Sigmoid colon (tissue), 6 donors: ENCODE measurements at regions not wholly inside any gene's neighbourhood (a gene's known extent, or its start where the extent isn't known, plus 50 kb on each side); places are given as distances from the start of the nearest gene placed in this dataset.
A peak's percentile ranks its signal among the peaks of the same experiment; 100 is the strongest.

Source experiments
- DNase-seq: peaks from one replicate; pipeline ENCODE4 v3.0.0-alpha.2; 2019
- H3K27ac ChIP-seq, 4 donors: fragments of 200-600 bp; sonication (generic); one replicate each; pipeline ENCODE4 v1.5.1; 2016 to 2019; ENCODE audit warnings: mild to moderate bottlenecking in 1 of 4
- H3K27me3 ChIP-seq, 3 donors: fragments of 200-600 bp; sonication (generic); one replicate each; pipeline ENCODE4 v1.5.1; 2019; ENCODE audit warnings: mild to moderate bottlenecking in 1 of 3
- H3K36me3 ChIP-seq, 4 donors: fragments of 200-600 bp; sonication (generic); one replicate each; pipeline ENCODE4 v1.5.1; 2016 to 2019
- H3K4me1 ChIP-seq, 4 donors: fragments of 200-600 bp; sonication (generic); one replicate each; pipeline ENCODE4 v1.5.1; 2017 to 2019
- H3K4me3 ChIP-seq, 4 donors: fragments of 200-600 bp; sonication (generic); one replicate each; pipeline ENCODE4 v1.5.1; 2017 to 2019; ENCODE audit warnings: mild to moderate bottlenecking in 2 of 4, moderate library complexity in 1 of 4
- H3K9me3 ChIP-seq, 4 donors: fragments of 200-600 bp in 3 of 4; sonication (generic) in 3 of 4; one replicate each; pipeline versions ENCODE4 v1.5.1 to v1.6.1; 2013 to 2019
- CTCF ChIP-seq, 4 experiments: fragments of 450-650 bp in 3 of 4; fragments of 200-600 bp in 1 of 4; IDR thresholded peaks; one replicate each; pipeline ENCODE4 v1.5.1; 2016 to 2019; ENCODE audit warnings: antibody characterized with exemption in 4 of 4, mild to moderate bottlenecking in 3 of 4, moderate library complexity in 2 of 4
- EP300 ChIP-seq, 4 donors: sonication (generic); formaldehyde crosslinking; IDR thresholded peaks; one replicate each; pipeline ENCODE4 v1.6.1; 2017; ENCODE audit warnings: antibody characterized with exemption in 4 of 4
- POLR2A ChIP-seq, 2 donors: fragments of 450-650 bp; IDR thresholded peaks; one replicate each; pipeline ENCODE4 v1.6.1; 2016; ENCODE audit warnings: antibody characterized with exemption in 2 of 2, mild to moderate bottlenecking in 2 of 2, moderate library complexity in 2 of 2
- POLR2AphosphoS5 ChIP-seq, 4 donors: sonication (generic); formaldehyde crosslinking; IDR thresholded peaks; one replicate each; pipeline ENCODE4 v1.6.1; 2017; ENCODE audit warnings: antibody characterized with exemption in 4 of 4
- WGBS, 2 donors: extraction: QIAGEN DNeasy Blood & Tissue Kit; methylation state at CpG; one replicate each; pipeline ENCODE4 v1.1.7; 2013; 5-methylcytosine and 5-hydroxymethylcytosine counted together
- intact Hi-C: fragments of 100-400 bp; cut with DNase I; formaldehyde crosslinking; loops from one replicate; pipeline ENCODE4 v1.15.1; 2023
- donor health status: healthy with polysubstance abuse.
- donor health status: healthy.

- Histone ChIP-seq H3K9me3 (no peaks in the 10 kb centered on the region), H3K4me1 (peaks cover 0 to 26% (median 22%) of the 10 kb centered on the region in 4 donors), H3K4me3 (peak overlapping the region; percentile 12 to 49 (median 42)), H3K27ac (peak overlapping the region in 3 of 4 donors; percentile 39 to 55 (median 41)), H3K36me3 (no peaks in the 10 kb centered on the region), H3K27me3 (no peaks in the 10 kb centered on the region)
- DNase-seq: no peak
- intact Hi-C loops: loop anchor here (5.0 kb wide), 1 partner anchor 43 kb away; no protein-coding TSS in a partner anchor
- TF ChIP-seq CTCF (IDR thresholded peaks at IDR 0.05) (no peak), EP300 (IDR thresholded peaks at IDR 0.05) (no peak), POLR2A (IDR thresholded peaks at IDR 0.05) (no peak), POLR2AphosphoS5 (IDR thresholded peaks at IDR 0.05) (no peak)
- 3 to 4% methylated on average over 68 of the region's 68 CpGs for WGBS, 2 donors
These were observed 128.5 kb downstream of the WDR11 start for GRCh38 chr10:120979435-120980278.

GRCh38 chr10:120980279-120981255 is 129.4 kb downstream of the WDR11 start:
- intact Hi-C loops: no loop called here
- no peak overlapping the region for H3K4me3 ChIP-seq
- no peak for DNase-seq
- no peaks in the 10 kb centered on the region for H3K9me3 ChIP-seq
- 58 to 76% methylated on average over 18 of the region's 18 CpGs for WGBS, 2 donors
- H3K27me3 ChIP-seq: no peaks in the 10 kb centered on the region
- peak overlapping the region in 3 of 4 donors; percentile 39 to 55 (median 41) for H3K27ac ChIP-seq
- TF ChIP-seq EP300 (IDR thresholded peaks at IDR 0.05): no peak
- no peak for TF ChIP-seq CTCF (IDR thresholded peaks at IDR 0.05)
- no peak for TF ChIP-seq POLR2AphosphoS5 (IDR thresholded peaks at IDR 0.05)
- H3K36me3 ChIP-seq: no peaks in the 10 kb centered on the region
- peaks cover 0 to 26% (median 22%) of the 10 kb centered on the region in 4 donors for H3K4me1 ChIP-seq

GRCh38 chr10:120981601-120982391 is 130.6 kb downstream of the WDR11 start:
- intact Hi-C loops: no loop called here
- no peak overlapping the region for H3K4me3 ChIP-seq
- no peak overlapping the region for H3K27ac ChIP-seq

More at GRCh38 chr10:120981601-120982391, 130.6 kb downstream of the WDR11 start:
- DNase-seq: no peak
- peaks cover 0 to 26% (median 22%) of the 10 kb centered on the region in 4 donors for H3K4me1 ChIP-seq
- TF ChIP-seq POLR2AphosphoS5 (IDR thresholded peaks at IDR 0.05) (no peak), EP300 (IDR thresholded peaks at IDR 0.05) (no peak), POLR2A (IDR thresholded peaks at IDR 0.05) (no peak), CTCF (IDR thresholded peaks at IDR 0.05) (no peak)
- 79 to 92% methylated on average over 8 of the region's 8 CpGs for WGBS, 2 donors
- no peaks in the 10 kb centered on the region for H3K27me3 ChIP-seq
- H3K36me3 ChIP-seq: no peaks in the 10 kb centered on the region
- no peaks in the 10 kb centered on the region for H3K9me3 ChIP-seq
